IMR-90 (cell line): ENCODE measurements at regions not wholly inside any gene's neighbourhood (a gene's known extent, or its start where the extent isn't known, plus 50 kb on each side); places are given as distances from the start of the nearest gene placed in this dataset.

Experiments used
- ATAC-seq: fragments of 200-7000 bp; cut with Tn5 transposase; 2 replicates; pipeline ENCODE4 v1.9.1; 2020; ENCODE audit warnings: low read depth, mild to moderate bottlenecking, moderate library complexity
- BruUV-seq: library from RNA; stranded (reverse); fragments of 400-500 nt; replicated peaks from 2 replicates; lab custom pipeline; 2021; lab: Mats Ljungman, UMichigan
- CTCF ChIA-PET: fragments of 300-600 bp; formaldehyde crosslinking; extraction: SDS; loops from one replicate; lab custom pipeline; 2021; ENCODE audit warnings: antibody characterized with exemption; lab: Yijun Ruan, JAX
- POLR2A ChIA-PET: fragments of 300-600 bp; sonication (Branson Sonifier 250); formaldehyde crosslinking; loops from one replicate; lab custom pipeline; 2022; ENCODE audit warnings: antibody characterized with exemption; ENCODE audit not compliant: unreplicated experiment; lab: Charles Lee
- DNase-seq: peaks from one replicate; pipeline ENCODE4 v3.0.0; 2013
- H2AFZ ChIP-seq: replicated peaks from 2 replicates; pipeline ENCODE3; 2013; ENCODE audit warnings: low read length, mild to moderate bottlenecking; ENCODE audit not compliant: poor library complexity
- H2AK5ac ChIP-seq: 2 replicates; pipeline ENCODE4 v1.6.1; 2013; ENCODE audit warnings: low read depth, low read length, inconsistent platforms
- H2AK9ac ChIP-seq: replicated peaks from 2 replicates; pipeline ENCODE3; 2013; ENCODE audit warnings: mild to moderate bottlenecking, low read depth, low read length, moderate library complexity; ENCODE audit not compliant: poor library complexity
- H2BK120ac ChIP-seq: 2 replicates; pipeline ENCODE4 v1.6.1; 2013; ENCODE audit warnings: low read depth, low read length, inconsistent platforms
- H2BK15ac ChIP-seq: 3 replicates; pipeline ENCODE4 v1.6.1; 2013; ENCODE audit warnings: low read depth, low read length, inconsistent platforms
- H2BK20ac ChIP-seq: 2 replicates; pipeline ENCODE4 v1.6.1; 2013; ENCODE audit warnings: low read depth, mild to moderate bottlenecking, inconsistent platforms, low read length, moderate library complexity
- H2BK5ac ChIP-seq: 2 replicates; pipeline ENCODE4 v1.6.1; 2013; ENCODE audit warnings: mild to moderate bottlenecking, low read depth, low read length, inconsistent platforms; ENCODE audit not compliant: poor library complexity, severe bottlenecking
- H3K14ac ChIP-seq: replicated peaks from 2 replicates; pipeline ENCODE4 v1.6.1; 2013; ENCODE audit warnings: low read depth, low read length, inconsistent platforms
- H3K18ac ChIP-seq: 2 replicates; pipeline ENCODE4 v1.6.1; 2013; ENCODE audit warnings: low read depth, low read length, control low read depth
- H3K23ac ChIP-seq: 2 replicates; pipeline ENCODE4 v1.6.1; 2013; ENCODE audit warnings: low read depth, low read length, inconsistent platforms
- H3K27ac ChIP-seq: 2 replicates; pipeline ENCODE4 v1.5.1; 2013; ENCODE audit warnings: mild to moderate bottlenecking, control low read depth, low read length; ENCODE audit not compliant: insufficient read depth
- H3K27me3 ChIP-seq: 2 replicates; pipeline ENCODE4 v1.6.1; 2013; ENCODE audit warnings: low read length; ENCODE audit not compliant: control insufficient read depth, insufficient read depth
- H3K36me3 ChIP-seq: 2 replicates; pipeline ENCODE4 v1.6.1; 2013; ENCODE audit warnings: low read length, mixed read lengths; ENCODE audit not compliant: control insufficient read depth, insufficient read depth
- H3K4ac ChIP-seq: 2 replicates; pipeline ENCODE4 v1.6.1; 2013; ENCODE audit warnings: low read depth, low read length, inconsistent platforms
- H3K4me1 ChIP-seq: 2 replicates; pipeline ENCODE4 v1.6.1; 2013; ENCODE audit warnings: low read length, mixed read lengths; ENCODE audit not compliant: control insufficient read depth, insufficient read depth
- H3K4me2 ChIP-seq: 2 replicates; pipeline ENCODE4 v1.6.1; 2013; ENCODE audit warnings: low read depth, mild to moderate bottlenecking, control low read depth, low read length, moderate library complexity
- H3K4me3 ChIP-seq: 2 replicates; pipeline ENCODE4 v1.5.1; 2013; ENCODE audit warnings: low read depth, mild to moderate bottlenecking, control low read depth, low read length, moderate library complexity; ENCODE audit not compliant: insufficient read depth
- H3K56ac ChIP-seq: 2 replicates; pipeline ENCODE4 v1.6.1; 2013; ENCODE audit warnings: low read length, inconsistent platforms; ENCODE audit not compliant: insufficient read depth; ENCODE audit errors: extremely low read depth
- H3K79me1 ChIP-seq, 2 experiments: 2 replicates each; pipeline ENCODE4 v1.6.1; 2013; ENCODE audit warnings: low read length in 2 of 2, inconsistent platforms in 1 of 2, low read depth in 1 of 2
- H3K9ac ChIP-seq: 2 replicates; pipeline ENCODE4 v1.6.1; 2013; ENCODE audit warnings: low read depth, low read length, control low read depth
- H3K9me1 ChIP-seq: 2 replicates; pipeline ENCODE4 v1.6.1; 2013; ENCODE audit warnings: low read length, inconsistent platforms; ENCODE audit not compliant: insufficient read depth
- H3K9me3 ChIP-seq: 2 replicates; pipeline ENCODE4 v1.6.1; 2013; ENCODE audit warnings: low read length; ENCODE audit not compliant: control insufficient read depth, insufficient read depth
- H4K20me1 ChIP-seq: 2 replicates; pipeline ENCODE4 v1.6.1; 2013; ENCODE audit warnings: low read length, inconsistent platforms; ENCODE audit not compliant: insufficient read depth
- H4K5ac ChIP-seq: 2 replicates; pipeline ENCODE4 v1.6.1; 2013; ENCODE audit warnings: mild to moderate bottlenecking, low read depth, low read length, control low read depth
- H4K8ac ChIP-seq, 2 experiments: 2 replicates each; pipeline ENCODE4 v1.6.1; 2013; ENCODE audit warnings: low read depth in 2 of 2, low read length in 2 of 2, control low read depth in 1 of 2, inconsistent platforms in 1 of 2
- H4K91ac ChIP-seq: 2 replicates; pipeline ENCODE4 v1.6.1; 2013; ENCODE audit warnings: low read depth, low read length, inconsistent platforms; ENCODE audit not compliant: insufficient read depth
- BHLHE40 ChIP-seq: fragments of 150-350 bp; IDR thresholded peaks from 2 replicates; pipeline ENCODE4 v1.6.1; 2016; ENCODE audit warnings: mild to moderate bottlenecking, low read depth, low read length
- CEBPB ChIP-seq: IDR thresholded peaks from 2 replicates; pipeline ENCODE4 v1.6.1; 2012; ENCODE audit warnings: low read depth, low read length, improper control_type of control experiment
- CHD1 ChIP-seq: IDR thresholded peaks from 2 replicates; pipeline ENCODE4 v1.6.1; 2012; ENCODE audit warnings: low read depth, low read length, improper control_type of control experiment
- CTCF ChIP-seq: conservative IDR thresholded peaks from 2 replicates; pipeline ENCODE4 v1.5.1; 2012; ENCODE audit warnings: mild to moderate bottlenecking, low read depth, low read length, improper control_type of control experiment
- ELK1 ChIP-seq: fragments of 150-350 bp; IDR thresholded peaks from 2 replicates; pipeline ENCODE4 v1.6.1; 2016; ENCODE audit warnings: low read depth, mild to moderate bottlenecking, low read length, moderate library complexity, borderline replicate concordance
- FOS ChIP-seq: fragments of 150-350 bp; IDR thresholded peaks from 2 replicates; pipeline ENCODE4 v1.6.1; 2016; ENCODE audit warnings: low read depth, low read length
- MAFK ChIP-seq: IDR thresholded peaks from 2 replicates; pipeline ENCODE4 v1.6.1; 2012; ENCODE audit warnings: low read depth, low read length, improper control_type of control experiment
- MAZ ChIP-seq: IDR thresholded peaks from 2 replicates; pipeline ENCODE4 v1.6.1; 2012; ENCODE audit warnings: low read depth, mild to moderate bottlenecking, low read length, improper control_type of control experiment, moderate library complexity, borderline replicate concordance
- MXI1 ChIP-seq: IDR thresholded peaks from 2 replicates; pipeline ENCODE4 v1.6.1; 2012; ENCODE audit warnings: low read depth, mild to moderate bottlenecking, low read length, moderate library complexity, borderline replicate concordance
- POLR2A ChIP-seq: IDR thresholded peaks from 2 replicates; pipeline ENCODE4 v1.6.1; 2012; ENCODE audit warnings: mild to moderate bottlenecking, low read depth, low read length
- RCOR1 ChIP-seq: IDR thresholded peaks from 2 replicates; pipeline ENCODE4 v1.6.1; 2012; ENCODE audit warnings: mild to moderate bottlenecking, low read length, improper control_type of control experiment; ENCODE audit not compliant: insufficient replicate concordance
- RFX5 ChIP-seq: IDR thresholded peaks from 2 replicates; pipeline ENCODE4 v1.8.0; 2012; ENCODE audit warnings: low read depth, mild to moderate bottlenecking, low read length, moderate library complexity
- SMC3 ChIP-seq: fragments of 150-350 bp; IDR thresholded peaks from 2 replicates; pipeline ENCODE4 v1.6.1; 2016; ENCODE audit warnings: low read depth, mild to moderate bottlenecking, antibody characterized with exemption, low read length, moderate library complexity
- USF2 ChIP-seq: fragments of 150-350 bp; IDR thresholded peaks from 2 replicates; pipeline ENCODE4 v1.6.1; 2017; ENCODE audit warnings: mild to moderate bottlenecking, antibody characterized with exemption, low read length, low read depth
- dilution Hi-C: fragments of 300-500 bp; cut with HindIII; formaldehyde crosslinking; loops from one replicate; pipeline ENCODE4 v1.14.3; 2018; ENCODE audit warnings: low sequenced_read_pairs; ENCODE audit not compliant: unreplicated experiment
- in situ Hi-C: fragments of 300-500 bp; cut with MboI; formaldehyde crosslinking; loops from 3 replicates; pipeline ENCODE4 v1.14.3; 2019; ENCODE audit warnings: low sequenced_read_pairs, inconsistent platforms, mixed read lengths
- intact Hi-C: fragments of 100-400 bp; cut with micrococcal nuclease; formaldehyde crosslinking; loops from 2 replicates; pipeline ENCODE4 v1.10.0; 2022

- dilution Hi-C loops, result no loop called here
- H3K4me2 ChIP-seq, result no peak overlapping the region
- no peak overlapping the region for H4K5ac ChIP-seq
- no peak overlapping the region for H3K14ac ChIP-seq
- ChIA-PET POLR2A (no interaction called here), CTCF (no interaction called here)
- H3K36me3 ChIP-seq, result no peaks in the 10 kb centered on the region
- no peaks in the 10 kb centered on the region for H3K79me1 ChIP-seq
- H3K18ac ChIP-seq, result no peak overlapping the region
- no peak overlapping the region for H3K4me3 ChIP-seq
- H2AFZ ChIP-seq, result no peak overlapping the region
- DNase-seq (no peak), ATAC-seq (no peak)
- H3K56ac ChIP-seq, result no peak overlapping the region
- no peaks in the 10 kb centered on the region for H4K20me1 ChIP-seq
- no TSS peak for BruUV-seq
- in situ Hi-C loops, result no loop called here
- no peak overlapping the region for H2AK9ac ChIP-seq
- H3K27me3 ChIP-seq, result no peaks in the 10 kb centered on the region
- H3K4me1 ChIP-seq, result no peaks in the 10 kb centered on the region
- no peak overlapping the region for H4K91ac ChIP-seq
- H3K9me3 ChIP-seq, result peaks cover 3% of the 10 kb centered on the region; the same call in 1 of the 2 replicates
- TF ChIP-seq RFX5 (no peak), CEBPB (no peak), POLR2A (no peak), ELK1 (no peak), RCOR1 (no peak), FOS (no peak), BHLHE40 (no peak), USF2 (no peak), CHD1 (no peak), CTCF (no peak), MAZ (no peak), SMC3 (no peak), MXI1 (no peak), MAFK (no peak)
- no peak overlapping the region for H2BK5ac ChIP-seq
- H3K23ac ChIP-seq, result no peak overlapping the region
- H2AK5ac ChIP-seq, result no peak overlapping the region
- intact Hi-C loops, result no loop called here
- H3K9me1 ChIP-seq, result no peaks in the 10 kb centered on the region
- no peak overlapping the region for H2BK15ac ChIP-seq
- H4K8ac ChIP-seq, result no peak overlapping the region
- no peak overlapping the region for H3K4ac ChIP-seq
- no peak overlapping the region for H2BK120ac ChIP-seq
- H2BK20ac ChIP-seq, result no peak overlapping the region
- no peak overlapping the region for H3K27ac ChIP-seq
- no peak overlapping the region for H3K9ac ChIP-seq
These were observed 69.2 kb upstream of the SV2C start for GRCh38 chr5:76014005-76014404.
